NT2/D1 (cell line): ENCODE measurements at regions not wholly inside any gene's neighbourhood (a gene's known extent, or its start where the extent isn't known, plus 50 kb on each side); places are given as distances from the start of the nearest gene placed in this dataset.

Source experiments
- SUZ12 ChIP-seq: IDR thresholded peaks from 2 replicates; pipeline ENCODE4 v1.6.1; 2011; ENCODE audit not compliant: insufficient read length, insufficient read depth; ENCODE audit errors: extremely low read depth
- YY1 ChIP-seq: IDR thresholded peaks from 2 replicates; pipeline ENCODE4 v1.6.1; 2011; ENCODE audit not compliant: insufficient read length, insufficient read depth
- ZNF274 ChIP-seq: IDR thresholded peaks from 2 replicates; pipeline ENCODE4 v1.6.1; 2011; ENCODE audit warnings: mild to moderate bottlenecking, low read depth, low read length

- TF ChIP-seq ZNF274 (no peak), YY1 (no peak), SUZ12 (no peak)
Observed at GRCh38 chr20:11437090-11437489, 480.6 kb upstream of the BTBD3 start.
